ENCODE measurements at regions not wholly inside any gene's neighbourhood (a gene's known extent, or its start where the extent isn't known, plus 50 kb on each side); places are given as distances from the start of the nearest gene placed in this dataset.

DNA sequence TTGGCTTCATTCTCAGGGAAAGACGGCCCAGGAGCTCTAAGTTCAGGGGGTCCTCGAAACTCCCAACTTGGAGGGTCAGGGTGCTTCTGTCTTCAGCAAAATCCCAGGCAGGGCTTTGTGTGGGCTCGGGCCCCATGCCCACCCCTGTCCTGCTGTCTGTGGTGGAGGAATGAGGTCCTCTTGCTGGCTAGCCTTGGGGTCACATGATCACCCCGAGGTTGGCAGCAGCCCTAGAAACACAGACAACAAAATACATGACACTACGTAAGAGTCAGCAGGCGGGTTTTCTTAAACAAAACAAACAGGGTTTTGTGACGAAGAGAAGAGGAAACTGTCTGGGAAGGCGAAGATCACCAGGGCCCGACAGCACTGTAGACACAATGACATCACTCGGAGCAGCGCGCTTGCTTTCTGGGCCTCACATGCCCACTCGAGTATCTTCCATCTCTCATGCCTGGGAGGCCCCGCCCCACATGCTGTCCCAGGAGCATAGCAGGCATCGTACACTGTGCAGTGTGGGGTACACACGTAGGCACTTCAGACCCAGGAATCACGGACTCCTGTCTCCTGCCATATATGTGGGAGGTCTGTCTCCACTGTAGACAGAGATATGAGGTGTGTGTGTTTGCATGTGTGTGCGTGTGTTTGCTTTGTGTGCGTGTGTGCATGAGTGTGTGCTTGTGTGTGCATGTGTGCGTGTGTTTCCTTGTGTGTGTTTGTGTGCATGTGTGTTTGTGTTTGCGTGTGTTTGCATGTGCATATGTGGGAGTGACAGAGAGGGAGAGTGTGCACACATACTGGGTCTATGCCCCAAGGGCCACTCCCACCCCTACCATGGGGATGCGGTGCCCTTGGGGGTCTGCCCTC is 94.7 kb downstream of the SIK1 start:
- no peak for DNase-seq

DNA sequence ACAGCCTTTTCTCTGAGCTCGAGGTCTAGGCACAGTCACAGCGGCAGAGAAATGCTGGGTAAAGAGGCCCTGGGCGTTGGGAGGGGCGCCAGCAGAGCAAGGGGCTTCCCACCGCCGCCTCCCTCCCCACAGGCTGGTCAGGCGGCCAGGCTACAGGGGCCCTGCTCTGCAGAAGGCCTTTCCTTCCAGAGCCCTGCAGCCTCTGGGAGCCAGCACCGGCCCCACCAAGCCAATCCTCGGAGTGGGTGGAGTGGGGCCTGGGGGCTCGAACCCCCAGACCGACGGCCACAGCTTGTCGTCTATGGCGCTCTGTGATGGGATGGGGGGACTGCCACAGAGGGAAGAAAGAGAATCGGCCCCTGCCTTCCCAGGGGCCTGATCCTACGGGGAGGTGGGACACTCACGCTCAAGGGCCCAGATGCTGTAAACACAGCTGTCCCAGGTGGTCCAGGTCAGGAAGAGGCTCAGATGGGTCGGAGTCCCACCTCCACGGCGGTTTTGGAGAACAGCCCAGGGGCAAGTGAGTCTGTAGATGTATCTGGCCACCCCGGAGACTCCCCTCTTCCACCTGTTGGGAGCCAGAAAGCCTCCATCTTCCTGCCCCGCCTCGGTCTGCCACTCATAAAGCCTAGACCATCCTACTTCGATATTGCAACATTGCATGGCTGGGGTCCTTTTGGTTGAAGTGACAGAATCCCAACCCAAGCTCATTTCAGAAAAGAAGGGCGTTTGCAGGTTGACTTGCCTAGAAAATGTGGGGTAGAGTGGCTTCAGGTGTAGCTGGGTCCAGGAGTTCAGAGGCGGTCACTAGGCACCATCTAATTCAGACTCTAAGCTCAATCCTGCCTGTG is 95.6 kb downstream of the SIK1 start:
- no peak for DNase-seq

DNA sequence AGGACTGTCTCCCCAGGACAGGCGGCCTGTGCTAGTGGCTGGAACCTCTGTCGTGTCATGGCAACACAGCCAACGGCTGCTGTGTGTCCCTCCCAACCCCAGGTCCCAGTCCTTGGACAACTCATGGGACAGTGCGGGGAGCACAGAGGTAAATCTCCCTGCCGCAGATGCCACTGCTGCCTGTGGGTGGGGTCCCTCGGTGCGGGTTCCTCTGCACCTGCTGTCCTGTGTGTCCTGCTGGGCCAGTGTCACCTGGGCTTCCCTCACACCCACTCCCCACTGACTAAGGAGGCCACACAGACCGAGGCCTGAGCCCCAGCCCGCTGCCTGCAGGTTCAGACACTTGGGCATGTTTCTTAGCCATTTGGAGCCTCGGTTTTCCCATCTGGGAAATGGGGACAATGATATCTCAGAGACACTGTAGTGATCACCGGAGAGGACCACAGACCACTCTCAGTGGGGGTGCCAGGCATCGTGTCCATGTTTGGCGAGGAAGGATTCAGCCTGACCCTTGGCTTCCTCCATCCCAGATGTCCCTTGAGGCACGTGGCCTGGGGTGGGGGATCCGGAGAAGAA is 96.5 kb downstream of the SIK1 start:
- no peak for DNase-seq

DNA sequence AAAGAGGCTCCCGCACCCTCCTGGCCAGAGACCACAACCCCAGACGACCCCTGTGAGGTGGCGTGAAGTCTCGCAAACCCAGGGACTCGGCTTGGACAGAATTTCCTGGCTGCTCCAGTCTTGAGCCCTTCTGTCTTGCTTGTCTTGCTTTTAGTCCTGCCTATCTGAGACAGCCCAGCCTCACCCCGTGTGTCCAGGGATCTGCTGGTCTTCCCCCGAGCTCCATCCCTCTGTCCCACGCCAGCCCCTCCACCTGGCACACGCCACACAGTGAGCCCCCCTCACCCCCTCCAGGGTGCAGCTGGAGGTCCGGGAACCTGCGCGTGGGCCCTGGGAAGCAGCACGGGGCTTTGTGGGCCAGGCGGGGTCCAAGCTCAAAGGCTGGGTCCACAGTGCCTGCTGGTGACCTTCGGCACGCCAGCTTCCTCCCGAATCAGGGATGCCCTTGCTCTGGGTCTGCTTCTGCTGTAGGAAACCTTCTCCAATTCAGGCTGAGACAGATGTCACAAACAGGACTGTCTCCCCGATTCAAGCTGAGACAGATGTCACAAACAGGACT is 97.1 kb downstream of the SIK1 start:
- no peak for DNase-seq

DNA sequence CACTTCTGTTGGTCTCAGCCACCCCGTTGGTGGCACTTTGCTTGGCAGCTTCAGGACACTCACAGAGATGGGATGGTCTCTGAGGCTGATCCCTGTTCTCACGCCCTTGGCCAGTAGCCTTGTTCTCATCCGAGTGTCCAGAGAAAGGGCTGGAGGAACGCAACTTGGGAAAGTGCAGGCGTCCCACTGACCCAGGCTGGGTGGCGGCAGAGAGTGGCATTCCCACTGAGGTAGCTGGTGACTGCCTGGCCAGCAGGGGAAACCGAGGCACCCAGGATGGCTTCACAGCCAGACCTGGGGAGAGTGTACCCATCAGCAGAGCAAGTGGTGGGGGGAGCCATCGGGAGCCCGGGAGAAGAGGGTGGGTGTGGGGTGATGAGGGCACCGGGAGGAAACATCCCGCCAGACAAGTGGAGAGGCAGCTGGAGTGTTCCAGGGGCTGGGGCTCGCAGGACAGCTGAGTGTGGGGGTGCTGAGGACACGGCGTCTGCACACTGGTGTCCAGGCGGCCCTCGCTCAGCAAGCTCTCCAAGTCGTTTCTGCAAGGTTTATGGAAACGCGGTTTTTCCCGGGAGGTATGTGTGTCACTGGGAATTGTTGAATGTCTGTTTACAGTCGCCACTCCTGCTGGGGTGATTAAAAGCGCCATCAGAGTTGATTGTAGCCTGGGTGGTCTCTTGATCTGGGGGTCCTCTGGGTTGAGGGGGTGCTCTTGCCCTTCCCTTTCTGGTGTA is 97.8 kb downstream of the SIK1 start:
- DNase-seq = no peak

DNA sequence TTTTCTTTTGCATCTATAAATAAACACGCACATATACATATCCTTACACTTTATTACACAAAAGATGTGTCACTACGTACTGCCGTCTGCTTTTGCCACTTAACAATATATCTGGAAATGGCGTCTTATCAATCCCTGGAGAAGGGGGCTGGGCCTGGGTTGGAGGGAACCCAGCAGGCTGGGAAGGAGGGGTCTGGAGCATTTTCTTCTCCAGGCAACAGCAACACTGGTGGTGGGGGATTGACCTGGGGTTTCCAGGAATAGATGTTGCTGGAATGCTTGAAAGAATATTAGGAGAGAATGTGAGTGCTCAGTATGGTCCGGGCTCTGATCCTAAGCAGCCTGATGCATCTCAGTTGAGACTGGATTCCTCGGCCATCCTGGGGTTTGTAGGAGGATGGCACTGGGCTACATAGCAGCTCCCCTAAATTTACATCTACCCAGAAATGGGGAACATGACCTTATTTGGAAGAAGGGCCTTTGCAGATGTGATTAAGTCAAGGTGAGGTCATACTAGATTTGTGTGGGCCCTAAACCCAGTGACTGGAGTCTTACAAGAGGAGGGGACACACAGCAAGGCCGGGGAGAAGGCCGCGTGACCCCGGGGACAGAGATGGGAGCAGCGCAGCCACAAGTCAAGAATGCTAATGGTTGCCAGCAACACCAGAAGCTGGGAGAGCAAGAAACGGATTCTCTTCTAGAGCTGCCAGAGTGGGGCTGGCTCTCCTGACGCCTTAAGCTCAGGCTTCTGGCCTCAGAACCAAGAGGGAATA is 98.6 kb downstream of the SIK1 start:
- no peak for DNase-seq

DNA sequence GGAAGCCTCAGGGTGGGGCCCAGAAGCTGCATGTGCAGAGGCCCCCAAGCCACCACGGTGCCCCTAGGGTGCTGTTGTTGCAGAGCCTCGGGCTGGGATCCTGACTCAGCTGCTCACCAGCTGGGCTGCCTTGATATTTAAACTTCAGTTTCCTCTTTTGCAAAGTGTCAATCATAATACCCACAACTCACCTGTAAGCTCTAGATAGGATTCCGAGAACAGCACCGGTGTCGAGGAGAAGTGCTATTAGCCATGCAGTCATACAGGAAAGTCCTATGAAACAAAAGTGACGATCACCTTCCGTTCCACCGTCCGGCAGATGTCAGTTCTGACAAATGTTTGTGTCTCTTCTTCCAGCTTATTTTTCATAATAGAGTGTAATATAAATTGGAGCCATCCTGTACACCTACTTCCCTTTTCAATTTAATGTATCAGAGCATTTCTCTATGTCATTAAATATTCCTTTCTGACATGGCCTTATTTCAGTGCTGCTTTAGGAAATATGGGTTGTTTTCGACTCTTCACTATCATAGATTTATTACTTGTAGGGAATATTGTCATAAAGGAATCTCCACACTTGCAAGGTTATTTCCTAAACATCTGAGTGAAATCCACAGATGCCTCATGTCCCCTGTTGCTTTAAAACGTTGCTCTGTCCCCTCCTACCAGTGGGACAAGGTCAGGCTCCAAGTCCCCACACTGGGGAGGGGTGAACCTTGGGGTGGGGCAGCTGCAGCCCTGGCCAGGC is 100.8 kb downstream of the SIK1 start:
- peak in 1 of 2 donors; percentile 24 for DNase-seq

DNA sequence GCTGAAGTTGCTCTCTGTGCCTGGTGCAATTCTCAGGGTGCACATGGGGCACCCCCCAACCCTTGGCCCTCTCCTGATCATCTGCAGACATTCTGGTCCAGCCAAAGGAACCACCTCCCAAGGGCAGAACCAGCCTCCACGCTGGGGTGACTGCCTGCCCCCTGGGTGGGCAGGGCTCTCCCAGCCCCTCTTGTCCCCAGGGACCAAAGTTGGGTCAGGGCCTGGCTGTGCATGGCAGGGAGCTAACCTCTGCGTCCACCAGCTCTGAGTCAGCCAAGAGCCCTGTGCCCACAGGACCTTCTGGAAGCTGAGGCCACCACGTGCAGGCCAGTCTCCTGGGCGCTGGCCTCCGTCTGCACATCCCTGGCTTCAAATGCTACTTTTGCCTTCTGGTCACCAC is 101.9 kb downstream of the SIK1 start:
- DNase-seq = no peak

DNA sequence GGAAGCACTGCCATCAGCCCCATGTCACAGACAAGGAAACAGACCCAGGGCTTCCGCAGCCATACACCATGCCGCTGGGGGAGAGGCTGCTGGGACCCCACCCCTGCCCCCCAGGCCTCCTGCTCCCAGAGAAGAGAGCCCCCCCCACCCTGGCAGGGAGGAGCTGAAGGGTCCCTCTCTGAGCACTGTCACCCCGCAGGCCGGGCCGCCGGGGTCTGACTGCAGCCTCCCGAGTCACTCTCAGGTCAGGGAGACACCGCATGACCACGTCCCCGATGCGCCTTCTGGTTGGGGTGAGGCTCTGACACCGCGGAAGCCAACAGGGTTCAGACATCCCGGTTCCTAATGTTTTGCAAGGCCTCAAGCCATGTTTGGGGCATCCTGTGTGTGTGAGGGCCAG is 102.3 kb downstream of the SIK1 start:
- DNase-seq = no peak

DNA sequence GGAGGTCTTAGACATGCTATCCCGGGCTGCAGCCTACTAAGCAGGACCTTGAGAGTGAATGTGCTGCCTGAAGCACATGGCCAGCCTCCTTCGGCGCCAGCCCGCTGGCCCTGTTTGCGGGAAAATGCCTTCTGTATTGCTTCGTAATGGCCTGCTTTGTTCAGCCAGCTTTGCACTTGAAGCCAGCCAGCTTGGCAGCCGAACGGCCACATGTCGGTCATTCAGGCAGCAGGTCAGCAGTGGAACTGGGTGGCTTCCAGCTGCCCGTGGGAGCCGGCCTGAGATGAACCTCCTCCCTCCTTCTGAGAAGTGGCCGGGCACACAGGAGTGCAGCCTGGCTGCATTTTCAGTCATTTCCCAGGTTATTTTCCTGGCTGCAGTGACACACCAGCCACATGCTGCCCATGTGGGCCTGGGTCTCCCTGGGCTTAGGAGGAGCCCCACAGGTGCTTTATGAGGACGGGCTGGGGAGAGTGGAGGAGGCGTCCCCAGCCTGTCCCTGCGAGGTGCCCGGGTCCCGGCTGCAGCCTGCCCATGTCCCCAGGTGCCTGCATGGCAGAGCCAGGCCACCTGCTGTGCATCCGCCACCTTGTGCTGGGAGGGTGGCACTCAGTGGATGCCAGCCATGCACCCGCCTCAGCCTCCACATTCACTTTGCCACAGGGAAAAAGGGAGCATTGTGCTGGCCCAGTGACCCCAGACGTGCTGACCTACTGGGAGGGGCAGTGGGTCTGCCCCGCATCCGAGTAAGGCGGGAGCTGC is 103.5 kb downstream of the SIK1 start:
- DNase-seq = no peak

DNA sequence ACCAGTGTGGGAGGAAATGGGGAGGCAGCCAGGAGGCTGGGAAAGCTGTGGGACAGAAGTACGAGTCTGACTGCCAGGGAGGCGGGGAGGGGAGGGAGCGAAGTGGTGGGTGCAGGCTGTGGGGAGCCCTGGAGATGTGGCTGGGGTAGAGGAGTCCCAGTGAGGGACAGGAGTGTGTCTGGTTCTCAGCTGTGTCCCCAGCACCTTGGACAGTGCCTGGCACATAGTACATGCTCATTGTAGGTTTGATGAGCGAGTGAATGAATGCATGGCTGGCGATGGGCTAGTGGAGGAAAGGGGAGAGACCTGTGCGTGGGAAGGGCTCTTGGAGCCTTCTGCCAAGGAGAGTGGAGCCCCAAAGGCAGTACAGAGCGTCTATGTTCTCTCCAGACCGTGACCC is 104.1 kb downstream of the SIK1 start:
- DNase-seq = no peak

DNA sequence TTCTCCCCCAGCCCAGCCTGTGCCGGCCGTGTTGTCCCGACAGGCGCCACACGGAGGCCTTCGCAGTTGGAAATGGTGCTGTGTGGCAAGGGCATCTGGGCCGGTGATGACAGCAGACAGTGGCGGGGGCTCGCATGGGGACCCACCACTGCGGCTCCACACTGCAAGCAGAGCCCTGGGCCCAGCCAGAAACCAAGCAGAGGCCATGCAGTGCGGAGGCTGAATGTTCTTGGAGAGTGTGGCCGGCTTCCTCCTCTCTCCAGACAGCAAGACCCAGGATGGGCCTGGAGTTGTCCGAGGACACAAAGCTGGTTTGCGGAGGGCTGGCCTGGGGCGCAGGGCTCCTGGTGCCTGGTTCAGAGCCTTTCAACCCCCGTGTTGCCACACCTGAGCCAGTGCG is 104.6 kb downstream of the SIK1 start:
- DNase-seq = no peak

DNA sequence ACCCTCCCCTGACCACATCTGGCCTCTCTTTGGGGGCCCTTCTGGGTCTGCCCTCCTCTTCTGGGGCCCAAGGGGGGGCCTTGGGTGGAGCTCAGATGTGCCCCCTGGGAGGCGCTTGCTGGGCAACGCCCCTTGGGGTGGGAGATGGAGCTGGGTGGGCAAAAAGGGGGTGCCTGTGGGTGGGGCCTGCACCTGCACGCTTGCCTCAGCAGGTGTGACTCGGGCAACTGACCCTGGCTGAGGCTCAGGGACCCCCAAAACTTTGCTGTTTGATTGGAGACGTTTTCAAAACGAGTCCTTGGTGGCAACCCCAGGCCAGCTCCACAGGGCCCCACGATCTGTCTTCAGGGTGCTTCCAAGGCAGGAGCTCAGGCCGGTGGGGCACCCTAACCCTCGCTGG is 105.3 kb downstream of the SIK1 start:
- DNase-seq = no peak

DNA sequence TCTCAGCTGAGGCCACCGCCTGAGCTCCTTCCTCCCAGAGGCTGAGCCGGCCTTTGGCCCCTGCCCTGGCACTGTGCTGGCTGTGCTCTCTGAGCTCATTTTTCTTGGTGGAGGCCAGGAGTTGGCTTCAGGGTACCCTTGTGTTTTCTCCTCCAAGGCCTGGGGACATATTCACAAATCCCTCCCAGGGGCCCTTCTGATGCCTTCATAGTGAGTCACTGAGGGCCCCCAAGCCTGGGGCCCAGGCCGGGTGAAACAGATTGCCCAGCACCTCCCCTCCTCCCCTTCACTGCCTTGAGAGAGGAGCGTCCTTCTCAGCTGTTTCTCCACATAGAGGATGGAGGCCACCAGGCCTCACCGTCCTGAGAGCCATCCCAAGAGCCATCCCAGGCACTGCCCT is 105.8 kb downstream of the SIK1 start:
- no peak for DNase-seq

DNA sequence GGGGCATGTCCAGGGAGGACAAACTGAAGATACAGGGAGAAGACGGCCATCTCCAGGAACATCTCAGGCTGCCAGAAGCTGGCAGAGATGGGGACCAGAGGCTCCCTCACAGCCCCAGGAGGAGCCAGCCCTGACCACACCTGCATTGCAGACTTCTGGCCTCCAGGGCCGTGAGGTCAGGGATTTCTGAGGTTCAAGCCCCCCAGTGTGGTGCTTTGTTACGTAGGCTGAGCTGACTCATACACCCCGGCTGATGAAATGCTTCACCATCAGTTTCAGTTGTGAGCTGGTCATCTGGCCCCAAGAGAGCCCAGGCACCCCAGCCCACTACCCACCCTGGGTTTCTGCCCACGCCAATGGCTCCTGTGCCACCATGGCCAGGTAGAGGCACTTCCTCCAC is 106.4 kb downstream of the SIK1 start:
- DNase-seq = no peak

DNA sequence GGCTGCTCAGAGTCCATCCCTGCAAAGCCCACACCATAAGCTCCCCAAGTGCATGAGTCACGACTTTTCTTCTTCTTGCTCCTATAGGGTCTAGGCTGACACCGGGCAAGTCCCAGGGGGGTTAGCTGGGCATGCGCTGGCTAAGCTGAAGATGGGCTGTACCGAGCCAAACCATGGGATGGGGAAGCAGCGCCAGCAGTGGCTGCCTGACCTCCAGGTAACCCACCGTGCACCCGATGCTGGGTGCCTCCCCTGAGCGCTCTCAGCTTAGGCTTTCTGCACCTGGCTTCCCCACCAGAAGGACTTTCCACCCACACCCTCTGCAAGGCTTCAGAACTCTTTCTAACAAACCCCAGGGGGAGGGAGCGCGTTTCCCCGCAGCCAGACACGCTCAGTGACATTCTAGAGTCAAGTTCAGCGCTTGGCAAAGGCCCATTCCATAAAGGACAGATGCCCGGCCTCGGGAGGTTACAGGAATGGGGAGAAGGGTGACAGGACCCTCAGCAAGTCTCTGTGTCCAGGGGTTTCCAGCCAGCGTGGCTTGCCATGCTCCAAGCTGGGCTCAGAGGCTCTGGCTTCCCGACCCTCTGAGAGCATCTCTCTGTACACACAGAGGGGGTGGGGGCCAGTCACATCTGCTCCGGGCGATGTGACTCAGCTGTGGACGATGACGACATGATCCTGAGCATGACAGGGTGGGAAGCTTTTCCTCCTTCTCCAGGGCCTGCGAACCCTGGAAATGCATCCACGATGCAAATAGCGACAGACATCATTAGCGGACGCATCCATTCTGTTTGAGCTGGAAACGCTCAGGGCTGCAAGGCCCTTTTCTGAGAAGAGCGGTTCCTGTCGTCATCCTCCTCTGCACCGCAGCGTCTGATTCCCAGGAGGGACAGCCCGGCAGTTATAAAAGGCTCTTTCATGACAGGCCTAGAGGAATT is 107.8 kb downstream of the SIK1 start:
- no peak for DNase-seq

DNA sequence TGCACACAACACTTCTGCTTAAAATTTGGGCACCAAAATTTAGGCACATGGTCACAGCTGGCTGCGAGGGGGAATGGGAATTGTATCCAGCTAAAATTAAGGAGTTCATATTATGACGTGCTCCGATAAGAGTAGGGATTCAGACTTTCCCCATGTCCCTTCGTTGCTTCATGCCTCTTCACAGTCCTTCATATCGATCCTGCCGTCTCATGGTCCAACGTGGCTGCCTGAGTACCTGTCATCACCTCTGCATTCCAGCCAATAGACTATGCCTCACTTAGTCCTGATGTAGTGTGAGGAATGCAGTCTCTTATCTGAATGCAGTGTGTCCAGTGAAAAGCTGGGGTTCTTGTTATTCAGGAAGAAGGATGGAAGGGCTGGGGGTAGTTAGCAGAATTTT is 108.6 kb downstream of the SIK1 start:
- DNase-seq = no peak

DNA sequence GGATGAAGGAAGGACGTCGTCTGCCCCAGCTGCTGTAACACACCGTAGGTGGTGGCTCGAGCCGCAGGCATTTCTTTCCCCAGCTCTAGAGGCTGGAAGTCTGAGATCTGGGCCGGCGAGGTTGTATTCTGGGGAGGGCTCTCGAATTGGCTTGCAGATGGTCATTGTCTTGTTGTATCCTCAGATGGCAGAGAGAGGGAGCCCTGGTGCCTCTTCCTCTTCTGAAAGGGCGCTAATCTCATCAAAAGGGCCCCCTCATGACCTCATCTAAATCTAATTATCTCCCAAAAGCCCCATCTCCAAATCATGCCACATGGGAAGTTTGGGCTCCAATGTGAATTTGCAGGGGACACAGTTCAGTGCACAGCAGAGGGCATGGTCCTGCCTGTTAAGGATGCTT is 109.0 kb downstream of the SIK1 start:
- no peak for DNase-seq

DNA sequence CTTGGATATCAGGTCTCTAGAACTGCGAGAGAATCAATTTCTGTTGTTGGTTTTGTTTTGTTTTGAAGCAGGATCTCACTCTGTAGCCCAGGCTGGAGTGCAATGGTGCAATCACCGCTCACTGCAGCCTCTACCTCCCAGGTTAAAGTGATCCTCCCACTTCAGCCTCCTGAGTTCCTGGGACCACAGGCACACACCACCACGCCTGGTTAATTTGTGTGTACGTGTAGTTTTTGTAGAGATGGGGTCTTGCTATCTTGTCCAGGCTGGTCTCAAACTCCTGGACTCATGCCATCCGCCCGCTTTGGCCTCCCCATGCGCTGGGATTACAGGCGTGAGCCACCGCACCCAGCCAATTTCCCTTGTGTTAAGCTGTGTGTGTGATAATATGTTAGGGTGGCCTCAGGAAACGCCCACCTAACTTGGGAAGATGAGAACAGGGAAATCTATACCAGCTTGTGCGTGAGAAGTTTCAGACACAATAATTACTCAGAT is 109.6 kb downstream of the SIK1 start:
- DNase-seq = no peak

All from bone marrow (tissue), 2 donors.